ENCODE measurements at regions not wholly inside any gene's neighbourhood (a gene's known extent, or its start where the extent isn't known, plus 50 kb on each side); places are given as distances from the start of the nearest gene placed in this dataset.

- Histone ChIP-seq H3K56ac (replicated peaks; ENCODE audit: insufficient read length, low read depth, low read length) (no peak overlapping the region), H4K5ac (ENCODE audit: insufficient read length, low read depth, low read length) (no peak overlapping the region), H3K14ac (ENCODE audit: insufficient read length) (no peak overlapping the region), H3K18ac (ENCODE audit: extremely low read depth, low read length) (no peak overlapping the region), H2AK5ac (ENCODE audit: low read depth, low read length) (no peak overlapping the region), H3K27me3 (replicated peaks in 1 of 4; ENCODE audit: control insufficient read depth in 3 of 4, extremely low read depth in 1 of 4, insufficient read depth in 3 of 4, low read length in 3 of 4) (no peaks in the 10 kb centered on the region), H3K23me2 (ENCODE audit: low read depth, low read length) (no peaks in the 10 kb centered on the region), H2BK120ac (replicated peaks; ENCODE audit: low read depth, low read length) (no peak overlapping the region), H3K79me2 (ENCODE audit: control insufficient read depth in 1 of 2, insufficient read depth in 2 of 2, low read length in 2 of 2) (no peaks in the 10 kb centered on the region), H2BK15ac (ENCODE audit: low read length) (no peak overlapping the region), H3K27ac (ENCODE audit: low read depth, low read length) (no peak overlapping the region), H3K4me1 (replicated peaks in 1 of 4; ENCODE audit: control insufficient read depth in 3 of 4, insufficient read depth in 4 of 4, low read length in 3 of 4) (no peaks in the 10 kb centered on the region), H2BK20ac (ENCODE audit: low read length) (no peak overlapping the region), H3K4ac (replicated peaks; ENCODE audit: insufficient read length, low read depth, low read length) (no peak overlapping the region), H3K9ac (replicated peaks in 1 of 4; ENCODE audit: extremely low read depth in 1 of 4, low read depth in 3 of 4, low read length in 3 of 4) (no peak overlapping the region), H3K4me3 (ENCODE audit: extremely low read depth in 1 of 4, insufficient read depth in 2 of 4, low read depth in 3 of 4, low read length in 4 of 4) (no peak overlapping the region), H3K4me2 (ENCODE audit: insufficient read depth in 1 of 2, low read depth in 2 of 2, low read length in 2 of 2) (no peak overlapping the region), H3K23ac (ENCODE audit: insufficient read length) (no peak overlapping the region), H2BK12ac (ENCODE audit: low read depth, low read length) (no peak overlapping the region), H2BK5ac (ENCODE audit: low read depth, low read length) (no peak overlapping the region), H3K79me1 (ENCODE audit: low read depth, low read length) (no peaks in the 10 kb centered on the region), H3K36me3 (ENCODE audit: control insufficient read depth in 2 of 4, insufficient read depth in 4 of 4, low read length in 3 of 4) (no peaks in the 10 kb centered on the region), H4K20me1 (replicated peaks in 1 of 2; ENCODE audit: control insufficient read depth in 1 of 2, insufficient read depth in 2 of 2, low read length in 2 of 2) (no peaks in the 10 kb centered on the region), H4K91ac (replicated peaks; ENCODE audit: insufficient read length, low read length) (no peak overlapping the region), H2AFZ (ENCODE audit: low read length) (no peak overlapping the region), H4K8ac (ENCODE audit: extremely low read depth, insufficient read depth, low read length) (no peak overlapping the region), H3K9me3 (ENCODE audit: insufficient read depth in 2 of 2, low read depth in 1 of 2, low read length in 1 of 2) (no peaks in the 10 kb centered on the region)
- 64% methylated on average over 3 of the region's 3 CpGs; no CpG with 5 or more reads in 1 of the 2 experiments for WGBS, 2 experiments (ENCODE audit: extremely low coverage in 1 of 2, insufficient coverage in 1 of 2, insufficient read length in 1 of 2, insufficient replicate concordance in 2 of 2, low coverage in 1 of 2, low lambda C conversion rate in 2 of 2, missing lambda C conversion rate in 1 of 2)
- POLR2A ChIA-PET (ENCODE audit: partially characterized antibody): no interaction called here
- no peak for DNase-seq (ENCODE audit: low read depth in 1 of 2, low spot score in 2 of 2)
- no peak for FAIRE-seq
- CTCF ChIA-PET (ENCODE audit: partially characterized antibody): no interaction called here
- TF ChIP-seq, protein P1, sequence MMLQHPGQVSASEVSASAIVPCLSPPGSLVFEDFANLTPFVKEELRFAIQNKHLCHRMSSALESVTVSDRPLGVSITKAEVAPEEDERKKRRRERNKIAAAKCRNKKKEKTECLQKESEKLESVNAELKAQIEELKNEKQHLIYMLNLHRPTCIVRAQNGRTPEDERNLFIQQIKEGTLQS (IDR thresholded peaks at IDR 0.05; ENCODE audit: insufficient read depth, low read depth, low read length): no peak
- TF ChIP-seq HDAC6 (IDR thresholded peaks at IDR 0.05; ENCODE audit: low read depth, low read length): no peak
- TF ChIP-seq POU5F1 (IDR thresholded peaks at IDR 0.05; ENCODE audit: low read depth, low read length): no peak
- TF ChIP-seq NANOG (IDR thresholded peaks at IDR 0.05; ENCODE audit: insufficient read depth, low read depth, low read length, poor library complexity, severe bottlenecking): no peak
- TF ChIP-seq JUN (IDR thresholded peaks at IDR 0.05; ENCODE audit: low read depth, low read length): no peak
- TF ChIP-seq RFX5 (IDR thresholded peaks at IDR 0.05; ENCODE audit: borderline replicate concordance, low read depth, low read length): no peak
- TF ChIP-seq CTCF (IDR thresholded peaks at IDR 0.05; ENCODE audit: control extremely low read depth in 1 of 3, insufficient read depth in 1 of 3, low read depth in 1 of 3, low read length in 3 of 3): no peak
- TF ChIP-seq CBX8 (IDR thresholded peaks at IDR 0.05; ENCODE audit: borderline replicate concordance, low read depth, low read length): no peak
- TF ChIP-seq POLR2AphosphoS5 (IDR thresholded peaks at IDR 0.05; ENCODE audit: low read depth, low read length): no peak
- no peak for TF ChIP-seq TBP (IDR thresholded peaks at IDR 0.05; ENCODE audit: low read depth, low read length)
- no peak for TF ChIP-seq KDM1A (IDR thresholded peaks at IDR 0.05; ENCODE audit: borderline replicate concordance, low read length)
- TF ChIP-seq EP300 (IDR thresholded peaks at IDR 0.05; ENCODE audit: borderline replicate concordance in 1 of 2, low read depth in 2 of 2, low read length in 2 of 2): no peak
These were observed 55.0 kb upstream of the EPHA3 start for GRCh38 chr3:89052386-89052785.

Data from H1 (cell line).